ENCODE measurements at regions not wholly inside any gene's neighbourhood (a gene's known extent, or its start where the extent isn't known, plus 50 kb on each side); places are given as distances from the start of the nearest gene placed in this dataset.

DNA sequence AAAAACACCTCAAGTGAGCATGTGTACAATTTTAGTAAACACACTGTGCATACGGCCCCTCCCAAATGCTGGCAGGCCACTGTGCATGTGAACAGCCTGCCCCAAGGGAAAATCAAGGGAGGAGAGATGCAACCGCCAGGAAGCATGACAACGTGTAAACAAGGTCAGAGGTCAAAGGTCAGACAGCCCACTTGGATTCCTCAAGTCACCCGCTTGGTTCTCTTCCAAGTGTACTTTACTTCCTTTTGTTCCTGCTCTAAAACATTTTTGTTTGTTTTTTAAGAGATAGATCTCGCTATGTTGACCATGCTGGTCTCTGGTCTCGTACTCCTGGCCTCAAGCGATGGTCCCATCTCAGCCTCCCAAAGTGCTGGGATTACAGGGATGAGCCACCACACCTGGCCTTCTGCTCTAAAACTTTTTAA, 126.7 kb upstream of the SHB start:
- H3K4me3 ChIP-seq (ENCODE audit: low read depth, low read length): no peak overlapping the region
- TF ChIP-seq, protein P1, sequence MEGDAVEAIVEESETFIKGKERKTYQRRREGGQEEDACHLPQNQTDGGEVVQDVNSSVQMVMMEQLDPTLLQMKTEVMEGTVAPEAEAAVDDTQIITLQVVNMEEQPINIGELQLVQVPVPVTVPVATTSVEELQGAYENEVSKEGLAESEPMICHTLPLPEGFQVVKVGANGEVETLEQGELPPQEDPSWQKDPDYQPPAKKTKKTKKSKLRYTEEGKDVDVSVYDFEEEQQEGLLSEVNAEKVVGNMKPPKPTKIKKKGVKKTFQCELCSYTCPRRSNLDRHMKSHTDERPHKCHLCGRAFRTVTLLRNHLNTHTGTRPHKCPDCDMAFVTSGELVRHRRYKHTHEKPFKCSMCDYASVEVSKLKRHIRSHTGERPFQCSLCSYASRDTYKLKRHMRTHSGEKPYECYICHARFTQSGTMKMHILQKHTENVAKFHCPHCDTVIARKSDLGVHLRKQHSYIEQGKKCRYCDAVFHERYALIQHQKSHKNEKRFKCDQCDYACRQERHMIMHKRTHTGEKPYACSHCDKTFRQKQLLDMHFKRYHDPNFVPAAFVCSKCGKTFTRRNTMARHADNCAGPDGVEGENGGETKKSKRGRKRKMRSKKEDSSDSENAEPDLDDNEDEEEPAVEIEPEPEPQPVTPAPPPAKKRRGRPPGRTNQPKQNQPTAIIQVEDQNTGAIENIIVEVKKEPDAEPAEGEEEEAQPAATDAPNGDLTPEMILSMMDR (IDR thresholded peaks at IDR 0.05; ENCODE audit: insufficient read depth, low read depth, low read length, missing control alignments): no peak
- no peak for DNase-seq (ENCODE audit: low read depth)

DNA sequence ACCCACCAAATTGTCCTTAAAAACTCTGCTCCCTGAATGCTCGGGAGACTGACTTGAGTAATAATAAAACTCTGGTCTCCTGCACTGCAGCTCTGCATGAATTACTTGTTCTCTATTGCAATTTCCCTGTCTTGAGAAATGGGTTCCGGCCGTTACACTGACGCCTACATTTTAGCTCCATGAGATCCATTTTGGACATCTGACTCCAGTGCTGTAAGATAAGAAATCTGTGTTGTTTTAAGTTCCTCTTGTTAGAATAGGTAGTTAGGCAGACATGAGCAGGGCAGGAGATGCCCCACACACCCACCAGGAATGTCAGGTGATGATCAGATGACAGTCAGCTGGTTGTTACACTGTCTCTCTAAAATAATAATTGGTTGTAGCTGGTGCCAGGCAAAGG, 125.8 kb upstream of the SHB start:
- no peak for DNase-seq (ENCODE audit: low read depth)
- H3K4me3 ChIP-seq (ENCODE audit: low read depth, low read length): no peak overlapping the region
- TF ChIP-seq, protein P1 (IDR thresholded peaks at IDR 0.05; ENCODE audit: insufficient read depth, low read depth, low read length, missing control alignments): no peak

DNA sequence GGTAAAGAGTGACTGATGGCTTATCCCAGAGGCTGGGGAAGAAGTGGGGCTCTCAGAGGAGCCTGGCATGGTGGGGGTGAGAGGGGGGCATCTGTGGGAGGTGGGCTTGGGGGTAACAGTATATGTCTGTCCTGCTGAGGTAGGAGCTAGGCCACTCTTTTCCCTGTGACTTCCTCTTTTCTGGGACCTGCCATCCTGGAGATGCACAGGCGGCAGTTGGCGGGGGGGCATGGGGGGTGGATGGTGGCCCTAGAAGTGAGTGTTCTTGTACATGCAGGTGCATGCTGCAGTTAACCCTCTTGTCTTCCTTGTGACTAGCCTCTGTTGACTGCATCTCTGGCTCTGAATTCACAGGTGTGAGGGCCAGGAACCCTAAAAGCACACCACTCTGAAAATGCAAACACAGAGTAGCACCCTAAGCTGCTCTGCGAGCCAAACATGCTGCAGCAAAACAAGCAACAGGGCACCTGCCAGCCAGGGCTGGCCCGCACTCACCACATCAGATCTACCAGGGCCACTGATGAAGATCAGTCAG, 123.8 kb upstream of the SHB start:
- no peak overlapping the region for H3K4me3 ChIP-seq (ENCODE audit: low read depth, low read length)
- no peak for DNase-seq (ENCODE audit: low read depth)
- TF ChIP-seq, protein P1 (IDR thresholded peaks at IDR 0.05; ENCODE audit: insufficient read depth, low read depth, low read length, missing control alignments): no peak

DNA sequence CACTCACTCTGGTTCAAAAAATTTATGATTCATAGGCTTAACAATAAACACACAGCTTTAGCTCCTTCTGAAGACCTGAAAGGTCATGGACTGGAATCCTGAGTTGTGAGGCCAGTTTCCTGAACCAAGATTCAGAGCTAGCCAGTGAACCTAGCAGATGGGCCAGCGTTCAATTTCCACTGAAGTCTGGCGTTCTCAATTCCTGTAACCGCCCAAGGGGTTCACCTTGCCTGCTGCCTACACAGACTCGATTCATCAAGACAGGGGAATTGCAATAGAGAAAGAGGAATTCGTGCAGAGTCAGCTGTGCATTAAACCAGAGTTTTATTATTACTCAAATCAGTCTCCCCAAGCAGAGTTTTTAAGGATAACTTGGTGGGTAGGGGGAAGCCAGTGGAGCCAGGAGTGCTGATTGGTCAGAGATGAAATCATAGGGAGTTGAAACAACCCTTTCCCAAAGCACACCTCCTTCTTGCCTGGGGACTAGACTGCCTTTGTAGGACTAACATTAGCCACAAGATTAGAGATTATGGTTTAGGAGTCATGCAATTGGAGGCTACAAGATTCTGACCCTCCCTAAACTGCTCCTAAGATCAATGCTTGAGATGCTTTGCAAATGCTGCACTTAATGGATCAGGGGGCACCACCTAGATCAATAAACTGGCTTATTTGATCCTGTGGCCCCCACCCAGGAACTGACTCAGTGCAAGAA, 117.5 kb upstream of the SHB start:
- no peak for DNase-seq (ENCODE audit: low read depth)
- H3K4me3 ChIP-seq (ENCODE audit: low read depth, low read length): no peak overlapping the region
- TF ChIP-seq, protein P1 (IDR thresholded peaks at IDR 0.05; ENCODE audit: insufficient read depth, low read depth, low read length, missing control alignments): no peak

DNA sequence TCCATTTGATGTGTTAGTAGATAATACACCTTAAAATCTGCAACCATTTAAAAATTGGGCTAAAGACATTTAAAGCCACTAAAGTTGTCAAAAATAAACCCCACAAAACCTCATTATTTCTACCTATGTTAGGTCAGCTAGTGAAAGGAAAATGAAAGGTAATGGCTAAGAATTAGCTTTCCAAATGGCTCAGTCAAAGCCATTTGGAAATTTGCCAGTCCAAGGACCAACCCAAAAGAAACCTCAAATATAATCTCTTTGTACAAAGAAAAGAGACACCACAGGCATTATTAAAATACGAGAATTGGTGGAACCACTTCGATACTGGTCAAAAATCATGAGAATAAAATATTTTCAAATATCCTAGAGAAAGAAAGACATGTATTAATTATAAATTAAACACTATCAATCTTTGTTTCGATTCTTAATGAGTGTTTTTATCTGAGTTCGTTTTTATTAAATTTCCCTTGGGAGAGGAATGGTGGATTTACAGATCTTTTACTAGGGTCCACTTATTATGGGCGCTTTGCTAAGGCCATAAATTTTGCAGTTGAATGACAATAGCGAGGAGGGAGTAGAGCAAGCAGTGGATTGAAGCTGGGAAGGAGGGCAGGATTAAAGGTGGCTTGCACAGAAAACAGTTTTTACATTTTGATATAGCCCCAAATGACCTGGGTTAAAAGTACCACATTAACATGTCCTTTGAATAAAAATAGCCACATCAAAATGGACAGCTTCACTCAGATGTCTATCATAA, 116.8 kb upstream of the SHB start:
- no peak overlapping the region for H3K4me3 ChIP-seq (ENCODE audit: low read depth, low read length)
- TF ChIP-seq, protein P1 (IDR thresholded peaks at IDR 0.05; ENCODE audit: insufficient read depth, low read depth, low read length, missing control alignments): no peak

DNA sequence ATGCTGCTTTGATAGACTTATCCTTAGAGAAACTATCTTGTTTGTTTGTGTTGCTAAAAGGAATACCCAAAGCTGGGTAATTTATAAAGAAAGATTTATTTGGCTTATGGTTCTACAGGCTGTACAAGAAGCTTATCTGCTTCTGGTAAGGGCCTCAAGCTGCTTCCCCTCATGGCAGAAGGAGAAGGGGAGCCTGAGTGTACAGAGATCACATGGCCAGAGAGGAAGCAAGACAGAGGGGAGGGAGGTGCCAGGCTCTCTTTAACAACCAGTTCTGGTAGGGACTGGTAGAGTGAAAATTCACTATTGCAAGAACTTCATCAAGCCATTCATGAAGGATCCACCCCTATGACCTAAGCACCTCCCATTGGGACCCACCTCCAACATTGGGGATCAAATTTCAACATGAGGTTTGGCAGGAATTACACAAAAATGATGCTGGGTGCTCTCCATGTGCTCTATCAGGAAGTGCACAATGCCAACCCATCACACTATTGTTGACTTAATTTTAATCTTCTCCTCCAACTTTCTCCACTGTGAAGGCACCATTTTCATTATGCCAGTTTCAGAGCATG, 115.1 kb upstream of the SHB start:
- TF ChIP-seq, protein P1 (IDR thresholded peaks at IDR 0.05; ENCODE audit: insufficient read depth, low read depth, low read length, missing control alignments): no peak
- no peak for DNase-seq (ENCODE audit: low read depth)
- no peak overlapping the region for H3K4me3 ChIP-seq (ENCODE audit: low read depth, low read length)

More for the DNA sequence above, 116.8 kb upstream of the SHB start:
- DNase-seq (ENCODE audit: low read depth): no peak
